Mammary epithelial cell (primary cell): ENCODE measurements at regions not wholly inside any gene's neighbourhood (a gene's known extent, or its start where the extent isn't known, plus 50 kb on each side); places are given as distances from the start of the nearest gene placed in this dataset.

Source experiments
- EZH2 ChIP-seq: IDR thresholded peaks from 2 replicates; pipeline ENCODE4 v1.6.1; 2012; ENCODE audit warnings: low read length, inconsistent platforms, borderline replicate concordance
- TF ChIP-seq, protein P1 (sequence below), 2 donors: IDR thresholded peaks in 1 of 2; conservative IDR thresholded peaks in 1 of 2; 2 replicates each; pipeline ENCODE4 v1.5.1; 2011 to 2012; ENCODE audit warnings: inconsistent platforms in 2 of 2, low read length in 2 of 2, mild to moderate bottlenecking in 2 of 2, control low read depth in 1 of 2, low read depth in 1 of 2; ENCODE audit not compliant: insufficient read depth in 1 of 2; ENCODE audit errors: extremely low read depth in 1 of 2

DNA sequence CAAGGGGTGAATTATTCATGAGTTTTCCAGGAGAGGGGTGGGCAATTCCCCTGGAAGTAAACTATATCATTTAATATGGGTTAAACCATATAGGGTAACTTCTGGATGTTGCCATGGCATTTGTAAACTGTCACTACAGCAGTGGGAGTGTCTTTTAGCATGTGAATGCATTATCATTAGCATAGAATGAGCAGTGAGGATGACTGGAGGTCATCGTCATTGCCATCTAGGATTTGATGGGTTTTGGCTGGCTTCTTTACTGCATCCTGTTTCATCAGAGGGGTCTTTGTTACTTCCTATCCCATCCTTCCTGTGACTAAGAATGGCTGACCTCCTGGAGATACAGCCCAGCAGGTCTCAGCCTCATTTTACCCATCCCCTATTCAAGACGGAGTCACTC is 139.5 kb upstream of the PRKCQ start:
- TF ChIP-seq, protein P1, sequence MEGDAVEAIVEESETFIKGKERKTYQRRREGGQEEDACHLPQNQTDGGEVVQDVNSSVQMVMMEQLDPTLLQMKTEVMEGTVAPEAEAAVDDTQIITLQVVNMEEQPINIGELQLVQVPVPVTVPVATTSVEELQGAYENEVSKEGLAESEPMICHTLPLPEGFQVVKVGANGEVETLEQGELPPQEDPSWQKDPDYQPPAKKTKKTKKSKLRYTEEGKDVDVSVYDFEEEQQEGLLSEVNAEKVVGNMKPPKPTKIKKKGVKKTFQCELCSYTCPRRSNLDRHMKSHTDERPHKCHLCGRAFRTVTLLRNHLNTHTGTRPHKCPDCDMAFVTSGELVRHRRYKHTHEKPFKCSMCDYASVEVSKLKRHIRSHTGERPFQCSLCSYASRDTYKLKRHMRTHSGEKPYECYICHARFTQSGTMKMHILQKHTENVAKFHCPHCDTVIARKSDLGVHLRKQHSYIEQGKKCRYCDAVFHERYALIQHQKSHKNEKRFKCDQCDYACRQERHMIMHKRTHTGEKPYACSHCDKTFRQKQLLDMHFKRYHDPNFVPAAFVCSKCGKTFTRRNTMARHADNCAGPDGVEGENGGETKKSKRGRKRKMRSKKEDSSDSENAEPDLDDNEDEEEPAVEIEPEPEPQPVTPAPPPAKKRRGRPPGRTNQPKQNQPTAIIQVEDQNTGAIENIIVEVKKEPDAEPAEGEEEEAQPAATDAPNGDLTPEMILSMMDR (conservative IDR thresholded peaks at IDR 0.05 in 1 of 2, IDR thresholded peaks at IDR 0.05 in 1 of 2; ENCODE audit: extremely low read depth in 1 of 2, insufficient read depth in 1 of 2, low read depth in 1 of 2, low read length in 2 of 2) = no peak
- no peak for TF ChIP-seq EZH2
